ENCODE measurements at regions not wholly inside any gene's neighbourhood (a gene's known extent, or its start where the extent isn't known, plus 50 kb on each side); places are given as distances from the start of the nearest gene placed in this dataset.

- in situ Hi-C loops (cut with MboI; ENCODE audit: low sequenced_read_pairs, unreplicated experiment): no loop called here
- TF ChIP-seq CTCF (IDR thresholded peaks at IDR 0.05; ENCODE audit: borderline replicate concordance, control extremely low read depth, extremely low read depth, insufficient read depth, missing control alignments): no peak
- no peak for DNase-seq (ENCODE audit: low spot score)
These were observed 467.1 kb upstream of the TGFBR2 start for GRCh38 chr3:30139283-30139682.

- no peak for DNase-seq (ENCODE audit: low spot score)
- in situ Hi-C loops (cut with MboI; ENCODE audit: low sequenced_read_pairs, unreplicated experiment): no loop called here
- TF ChIP-seq CTCF (IDR thresholded peaks at IDR 0.05; ENCODE audit: borderline replicate concordance, control extremely low read depth, extremely low read depth, insufficient read depth, missing control alignments): no peak
These were observed 465.9 kb upstream of the TGFBR2 start for GRCh38 chr3:30140356-30141075.

- no peak for DNase-seq (ENCODE audit: low spot score)
- in situ Hi-C loops (cut with MboI; ENCODE audit: low sequenced_read_pairs, unreplicated experiment): no loop called here
- TF ChIP-seq CTCF (IDR thresholded peaks at IDR 0.05; ENCODE audit: borderline replicate concordance, control extremely low read depth, extremely low read depth, insufficient read depth, missing control alignments): no peak
These were observed 465.2 kb upstream of the TGFBR2 start for GRCh38 chr3:30141178-30141581.

GRCh38 chr3:30141927-30142326, 464.5 kb upstream of the TGFBR2 start:
- TF ChIP-seq CTCF (IDR thresholded peaks at IDR 0.05; ENCODE audit: borderline replicate concordance, control extremely low read depth, extremely low read depth, insufficient read depth, missing control alignments): no peak
- in situ Hi-C loops (cut with MboI; ENCODE audit: low sequenced_read_pairs, unreplicated experiment): no loop called here
- no peak for DNase-seq (ENCODE audit: low spot score)

GRCh38 chr3:30142946-30143345, 463.5 kb upstream of the TGFBR2 start:
- TF ChIP-seq CTCF (IDR thresholded peaks at IDR 0.05; ENCODE audit: borderline replicate concordance, control extremely low read depth, extremely low read depth, insufficient read depth, missing control alignments): no peak
- in situ Hi-C loops (cut with MboI; ENCODE audit: low sequenced_read_pairs, unreplicated experiment): no loop called here
- DNase-seq (ENCODE audit: low spot score): no peak

GRCh38 chr3:30145281-30145680, 461.1 kb upstream of the TGFBR2 start:
- in situ Hi-C loops (cut with MboI; ENCODE audit: low sequenced_read_pairs, unreplicated experiment): no loop called here
- DNase-seq (ENCODE audit: low spot score): no peak
- no peak for TF ChIP-seq CTCF (IDR thresholded peaks at IDR 0.05; ENCODE audit: borderline replicate concordance, control extremely low read depth, extremely low read depth, insufficient read depth, missing control alignments)
